ENCODE measurements at regions not wholly inside any gene's neighbourhood (a gene's known extent, or its start where the extent isn't known, plus 50 kb on each side); places are given as distances from the start of the nearest gene placed in this dataset.
A peak's percentile ranks its signal among the peaks of the same experiment; 100 is the strongest.

- no peak for DNase-seq
Measured at GRCh38 chr22:44613196-44613595, 88.8 kb upstream of the PRR5 start.

DNA sequence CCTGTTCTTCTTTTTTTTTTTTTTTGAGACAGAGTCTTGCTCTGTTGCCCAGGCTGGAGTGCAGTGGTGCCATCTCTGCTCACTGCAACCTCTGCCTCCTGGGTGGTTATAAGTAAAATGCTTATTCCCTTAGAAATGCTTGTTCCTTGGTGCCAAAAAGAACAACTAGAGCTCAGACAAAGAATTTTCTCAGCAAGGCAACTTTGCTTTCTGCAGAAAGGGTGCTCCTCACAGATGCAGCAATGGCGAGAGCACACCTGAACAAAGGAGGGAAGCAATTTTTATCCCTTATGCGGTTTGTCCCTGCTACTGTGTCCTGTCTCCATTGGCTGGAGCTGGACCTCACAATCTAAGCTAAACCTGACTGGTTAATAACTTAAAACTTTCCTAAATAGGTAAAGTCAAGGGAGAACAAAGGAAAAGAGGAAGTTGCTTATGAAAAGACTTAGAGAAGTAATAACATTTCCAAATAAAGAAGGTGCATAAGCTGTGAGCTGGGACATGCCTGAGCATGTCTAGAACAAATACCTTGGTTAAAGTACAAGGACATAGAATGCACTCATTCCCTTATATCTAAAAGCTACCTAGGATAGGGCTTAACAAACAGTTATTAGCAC lies 90.0 kb upstream of the PRR5 start:
- no peak for DNase-seq

GRCh38 chr22:44610071-44610470 lies 91.9 kb upstream of the PRR5 start:
- no peak for DNase-seq

- DNase-seq, result no peak
Measured at GRCh38 chr22:44609400-44609988, 92.5 kb upstream of the PRR5 start.

GRCh38 chr22:44608597-44609399 lies 93.2 kb upstream of the PRR5 start:
- DNase-seq, result no peak

GRCh38 chr22:44606126-44606525 lies 95.9 kb upstream of the PRR5 start:
- DNase-seq, result no peak

DNA sequence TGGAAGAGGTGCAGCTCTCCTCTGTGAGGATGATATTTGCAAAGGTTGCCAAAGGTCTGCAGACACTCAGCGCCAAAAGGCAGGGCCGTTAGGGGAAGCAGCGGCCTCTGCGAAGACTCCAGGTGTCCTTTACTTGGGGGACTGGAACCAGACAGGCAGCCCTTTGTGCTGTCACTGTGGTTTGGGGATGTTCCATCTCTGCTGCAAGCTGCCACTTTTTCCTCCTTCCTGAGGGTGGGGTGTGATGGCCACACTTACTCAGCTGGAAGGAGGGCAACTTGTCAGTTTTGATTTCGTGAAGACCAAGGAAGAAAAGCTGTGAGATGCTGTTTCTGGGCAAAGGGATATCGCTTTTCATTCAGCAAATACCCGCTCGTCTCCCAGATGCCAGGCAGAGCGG lies 96.5 kb upstream of the PRR5 start:
- no peak for DNase-seq

DNA sequence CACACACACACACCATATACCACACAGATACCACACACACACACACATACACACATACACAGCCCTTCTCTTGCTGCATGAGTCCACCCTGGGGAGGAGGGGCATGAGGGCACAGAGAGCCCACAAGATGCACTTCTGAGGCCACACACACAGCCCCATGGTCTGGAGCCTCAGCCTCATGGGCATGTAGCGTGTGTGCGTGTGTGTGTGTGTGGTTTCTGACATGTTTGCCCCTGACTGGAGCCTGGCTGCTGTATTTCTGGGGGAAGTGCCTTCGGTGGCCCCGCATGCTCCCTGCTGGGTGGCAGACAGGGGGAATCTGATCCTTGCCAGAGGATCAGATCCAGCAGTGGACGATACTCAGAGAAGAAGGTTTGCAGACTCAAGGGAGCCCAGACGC lies 97.0 kb upstream of the PRR5 start:
- no peak for DNase-seq

DNA sequence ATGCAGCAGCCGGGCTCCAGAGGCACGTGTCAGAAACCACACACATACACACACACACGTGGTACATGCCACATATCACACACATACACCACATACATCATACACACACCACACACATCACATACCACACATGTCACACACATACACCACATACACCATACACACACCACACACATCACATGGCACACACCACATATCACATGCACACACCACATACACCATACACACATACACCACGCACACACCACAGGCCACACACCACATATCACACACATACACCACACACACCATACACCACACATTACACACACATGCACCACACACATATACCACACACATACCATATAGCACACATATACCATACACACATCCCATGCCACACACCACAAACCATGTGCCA lies 97.5 kb upstream of the PRR5 start:
- DNase-seq, result no peak

- DNase-seq, result no peak
Measured at GRCh38 chr22:44603767-44604166, 98.2 kb upstream of the PRR5 start.

- DNase-seq, result no peak
Measured at GRCh38 chr22:44601725-44602124, 100.3 kb upstream of the PRR5 start.

GRCh38 chr22:44601189-44601588 lies 100.8 kb upstream of the PRR5 start:
- DNase-seq, result no peak

GRCh38 chr22:44600207-44600785 lies 101.7 kb upstream of the PRR5 start:
- DNase-seq, result no peak

- no peak for DNase-seq
Measured at GRCh38 chr22:44599500-44600140, 101.6 kb upstream of the RTL6 start.

- no peak for DNase-seq
Measured at GRCh38 chr22:44599084-44599483, 101.1 kb upstream of the RTL6 start.

GRCh38 chr22:44597616-44598015 lies 99.6 kb upstream of the RTL6 start:
- peak; percentile 89 for DNase-seq

DNA sequence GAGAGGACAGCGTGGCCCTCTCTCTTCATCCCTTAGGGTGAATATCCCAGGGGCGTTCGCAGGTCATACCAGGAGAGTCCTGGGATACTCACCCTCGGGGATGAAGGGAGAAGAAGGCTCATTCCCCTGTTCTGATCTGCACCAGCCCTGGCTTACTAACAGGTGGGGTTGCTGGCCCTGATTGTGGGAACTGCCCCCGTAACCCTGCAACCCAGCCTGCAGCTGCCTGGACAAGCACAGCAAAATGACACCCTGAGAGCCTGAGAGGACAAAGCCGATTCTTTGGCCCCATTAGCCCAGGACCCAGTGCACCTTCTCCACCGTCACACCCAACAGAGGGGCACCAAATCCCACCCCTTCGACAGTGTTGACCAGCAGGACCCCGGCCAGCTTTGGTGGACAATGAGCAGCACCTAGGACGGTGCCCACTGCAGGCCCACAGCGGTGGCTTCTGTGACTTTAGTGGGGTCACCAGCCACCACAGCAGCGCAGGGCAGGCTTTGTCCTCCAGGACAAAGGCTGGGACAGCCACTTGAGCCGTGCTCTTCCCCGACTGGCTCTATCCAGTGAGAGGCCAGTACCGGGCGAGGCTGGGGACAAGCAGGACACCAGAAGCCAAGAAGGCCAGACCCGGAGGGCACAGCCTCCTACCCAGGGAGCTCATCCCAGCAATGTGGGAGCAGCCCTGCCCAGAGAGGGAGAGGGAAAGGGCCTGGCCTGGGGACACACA lies 98.5 kb upstream of the RTL6 start:
- DNase-seq, result no peak

GRCh38 chr22:44595841-44596341 lies 97.9 kb upstream of the RTL6 start:
- DNase-seq, result peak; percentile 90

GRCh38 chr22:44594951-44595350 lies 96.9 kb upstream of the RTL6 start:
- no peak for DNase-seq

GRCh38 chr22:44592824-44593148 lies 94.8 kb upstream of the RTL6 start:
- DNase-seq, result no peak

- no peak for DNase-seq
Measured at GRCh38 chr22:44592126-44592823, 94.2 kb upstream of the RTL6 start.

All from renal pelvis (tissue), 1 donor.